Left ventricle myocardium inferior (tissue), 1 donor: ENCODE measurements at regions not wholly inside any gene's neighbourhood (a gene's known extent, or its start where the extent isn't known, plus 50 kb on each side); places are given as distances from the start of the nearest gene placed in this dataset.

Source experiments
- DNase-seq: peaks from one replicate; pipeline ENCODE4 v3.0.0-alpha.2; 2020
- H3K27ac ChIP-seq: fragments of 200-600 bp; replicated peaks from 2 replicates; pipeline ENCODE4 v1.8.0; 2021
- H3K27me3 ChIP-seq: fragments of 200-600 bp; 2 replicates; pipeline ENCODE4 v1.8.0; 2021; ENCODE audit warnings: low read depth
- H3K36me3 ChIP-seq: fragments of 200-600 bp; 2 replicates; pipeline ENCODE4 v1.8.0; 2021
- H3K4me1 ChIP-seq: fragments of 200-600 bp; 2 replicates; pipeline ENCODE4 v1.8.0; 2021
- H3K4me3 ChIP-seq: fragments of 200-600 bp; 2 replicates; pipeline ENCODE4 v1.8.0; 2021; ENCODE audit warnings: mild to moderate bottlenecking, moderate library complexity
- H3K9me3 ChIP-seq: fragments of 200-600 bp; replicated peaks from 2 replicates; pipeline ENCODE4 v1.8.0; 2021
- CTCF ChIP-seq: fragments of 200-600 bp; IDR thresholded peaks from 2 replicates; pipeline ENCODE4 v1.8.0; 2021; ENCODE audit warnings: antibody characterized with exemption, mild to moderate bottlenecking, borderline replicate concordance
- intact Hi-C: fragments of 100-400 bp; cut with micrococcal nuclease; formaldehyde crosslinking; loops from one replicate; pipeline ENCODE4 v1.11.0; 2022
- donor health status: DM: no; HTN: yes; CAD: no; lungs with severe emphysema.

DNA sequence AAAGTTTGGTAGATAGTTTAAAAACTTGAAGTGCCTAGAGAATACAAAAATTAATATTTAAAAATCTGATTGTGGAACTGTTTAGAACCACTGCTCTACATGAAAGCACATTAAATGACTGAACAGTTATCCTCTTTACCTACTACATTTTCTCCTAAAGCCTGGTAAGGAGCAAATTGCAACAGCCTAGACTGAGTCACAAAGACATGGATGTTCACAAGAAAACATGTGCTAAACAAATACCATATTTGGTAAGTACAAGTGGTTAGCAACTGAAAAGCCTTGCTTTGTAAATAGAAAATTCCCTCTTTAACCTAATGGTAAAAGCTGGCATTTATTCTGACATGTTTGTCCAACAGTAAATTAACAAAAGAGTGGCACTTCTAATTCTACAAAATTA, 203.1 kb downstream of the FBXO8 start:
- Histone ChIP-seq H3K4me3 (no peak overlapping the region), H3K27ac (no peak overlapping the region), H3K9me3 (no peaks in the 10 kb centered on the region), H3K36me3 (no peaks in the 10 kb centered on the region), H3K27me3 (no peaks in the 10 kb centered on the region), H3K4me1 (no peaks in the 10 kb centered on the region)
- no peak for TF ChIP-seq CTCF
- intact Hi-C loops: no loop called here
- DNase-seq: no peak

DNA sequence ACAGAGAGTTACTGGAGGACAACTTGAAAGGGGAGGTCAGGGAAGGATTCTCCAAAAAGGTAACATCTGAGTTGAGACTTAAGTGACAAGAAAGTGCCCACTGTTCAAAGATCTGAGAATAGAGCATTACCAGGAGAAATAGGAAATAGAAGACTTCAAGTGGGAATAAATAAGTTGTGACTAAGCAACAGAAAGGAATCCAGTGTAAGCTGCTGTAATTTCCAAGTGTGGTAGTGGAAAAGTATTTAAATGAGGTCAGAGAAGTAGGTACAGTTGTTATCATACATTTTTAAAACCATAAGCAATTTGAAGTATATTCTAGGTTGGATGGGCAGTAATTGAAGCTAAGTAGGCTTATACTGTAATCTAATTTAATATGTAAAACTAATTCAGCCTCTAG, 211.9 kb downstream of the FBXO8 start:
- H3K36me3 ChIP-seq: no peaks in the 10 kb centered on the region
- TF ChIP-seq CTCF: no peak
- H3K4me3 ChIP-seq: no peak overlapping the region
- no peak overlapping the region for H3K27ac ChIP-seq
- intact Hi-C loops: no loop called here
- H3K9me3 ChIP-seq: no peaks in the 10 kb centered on the region
- no peak for DNase-seq
- no peaks in the 10 kb centered on the region for H3K27me3 ChIP-seq
- peaks cover 29% of the 10 kb centered on the region for H3K4me1 ChIP-seq

GRCh38 chr4:174069848-174070330, 213.6 kb downstream of the FBXO8 start:
- DNase-seq: no peak
- H3K4me1 ChIP-seq: peaks cover 29% of the 10 kb centered on the region
- H3K27ac ChIP-seq: no peak overlapping the region
- no peak for TF ChIP-seq CTCF
- H3K27me3 ChIP-seq: no peaks in the 10 kb centered on the region
- no peaks in the 10 kb centered on the region for H3K9me3 ChIP-seq
- no peak overlapping the region for H3K4me3 ChIP-seq
- intact Hi-C loops: no loop called here
- H3K36me3 ChIP-seq: no peaks in the 10 kb centered on the region

DNA sequence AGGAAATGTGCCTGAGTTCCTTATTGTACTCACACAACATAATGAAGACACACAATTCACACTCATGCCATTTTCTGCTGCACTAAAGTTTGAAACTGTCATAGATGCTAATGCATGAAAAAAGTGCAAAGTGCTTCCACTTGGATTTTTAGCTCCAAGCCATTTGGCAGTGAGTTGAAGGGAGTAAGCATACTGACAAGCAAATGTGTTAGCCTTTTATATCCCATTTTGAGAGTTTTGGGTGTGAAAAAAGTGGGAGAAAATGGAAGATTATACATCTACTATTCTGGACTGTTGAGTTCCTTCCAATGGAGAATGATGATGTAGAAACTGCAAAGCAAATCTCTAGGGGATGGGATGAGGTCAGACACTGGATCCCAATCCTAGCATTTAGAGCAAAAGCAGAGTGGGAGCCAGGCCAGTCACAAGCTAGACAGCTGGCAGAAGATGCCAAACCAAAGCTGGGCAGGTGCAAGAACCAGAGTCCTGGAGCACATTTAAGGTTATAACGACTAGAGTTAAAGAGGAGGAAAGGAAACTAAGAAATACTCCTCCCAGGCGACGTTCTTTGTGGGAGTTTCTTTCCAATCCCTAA, 216.8 kb downstream of the FBXO8 start:
- intact Hi-C loops: no loop called here
- Histone ChIP-seq H3K4me1 (peaks cover 29% of the 10 kb centered on the region), H3K27me3 (no peaks in the 10 kb centered on the region), H3K36me3 (no peaks in the 10 kb centered on the region), H3K27ac (no peak overlapping the region), H3K4me3 (no peak overlapping the region), H3K9me3 (no peaks in the 10 kb centered on the region)
- no peak for TF ChIP-seq CTCF
- no peak for DNase-seq

DNA sequence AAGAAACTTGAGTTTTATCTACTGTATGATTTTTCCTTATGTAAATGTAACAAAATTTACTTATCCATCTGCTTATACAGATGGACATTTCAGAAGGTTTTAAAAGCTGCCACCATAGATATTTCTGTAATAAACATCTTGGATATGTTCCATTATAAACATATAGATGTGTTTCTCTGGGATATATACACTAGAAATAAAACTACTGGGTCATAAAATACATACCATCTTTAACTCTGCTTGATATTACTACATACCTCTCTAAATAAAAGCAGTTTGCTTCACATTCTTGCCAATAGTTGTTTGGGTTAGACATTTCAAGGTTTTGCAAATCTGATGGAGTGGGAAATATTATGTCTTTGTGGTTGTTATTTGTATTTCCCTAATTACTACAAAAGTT, 220.6 kb downstream of the FBXO8 start:
- Histone ChIP-seq H3K4me3 (no peak overlapping the region), H3K4me1 (peaks cover 11% of the 10 kb centered on the region), H3K27me3 (no peaks in the 10 kb centered on the region), H3K27ac (no peak overlapping the region), H3K36me3 (no peaks in the 10 kb centered on the region), H3K9me3 (peaks cover 10% of the 10 kb centered on the region)
- TF ChIP-seq CTCF: no peak
- DNase-seq: no peak
- intact Hi-C loops: no loop called here
